ENCODE measurements at regions not wholly inside any gene's neighbourhood (a gene's known extent, or its start where the extent isn't known, plus 50 kb on each side); places are given as distances from the start of the nearest gene placed in this dataset.

DNA sequence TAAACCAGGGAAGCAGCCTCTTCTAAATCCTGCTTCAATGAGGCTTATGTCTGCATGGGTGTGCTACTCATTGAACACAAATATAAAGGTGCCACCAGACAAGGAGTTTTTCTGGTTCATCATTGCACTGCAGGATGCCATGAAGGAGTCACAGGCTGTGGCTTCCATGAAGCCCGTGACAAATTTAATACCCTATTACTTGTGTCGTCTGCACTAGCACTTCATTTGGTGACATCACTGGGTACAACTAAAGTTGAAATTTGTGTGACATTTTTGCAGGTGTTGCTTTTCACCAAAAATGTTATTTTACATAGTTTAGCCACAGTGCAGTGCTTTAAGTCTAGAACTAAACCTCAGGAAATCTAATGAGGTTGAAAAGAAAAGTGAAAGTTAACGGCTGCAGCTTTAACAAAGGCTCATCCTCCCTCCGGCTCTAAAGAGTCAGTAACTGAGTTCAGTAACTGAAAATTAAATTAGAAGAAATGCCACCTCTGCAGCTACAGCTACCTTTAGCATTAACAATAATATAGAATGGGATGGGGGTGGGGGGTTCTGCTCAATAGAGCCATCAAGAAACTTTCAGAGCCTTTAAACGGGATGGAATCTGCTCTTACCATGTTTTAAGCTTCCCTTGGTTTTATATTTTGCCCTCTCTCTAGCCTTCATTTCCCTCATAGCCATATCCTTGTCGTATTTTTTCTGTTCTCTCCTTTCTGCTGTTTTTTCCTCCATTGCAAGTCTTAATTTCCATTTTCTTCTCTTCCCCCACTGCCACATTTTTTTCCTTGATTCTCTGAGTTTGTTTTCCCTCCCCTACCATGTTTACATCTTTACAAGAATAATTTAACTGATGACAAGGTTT is 233.8 kb upstream of the TMEM161B start:
- TF ChIP-seq GATA2 (IDR thresholded peaks at IDR 0.05; ENCODE audit: low read depth, low read length) (no peak), GATA3 (IDR thresholded peaks at IDR 0.05; ENCODE audit: low read depth, low read length) (no peak)

DNA sequence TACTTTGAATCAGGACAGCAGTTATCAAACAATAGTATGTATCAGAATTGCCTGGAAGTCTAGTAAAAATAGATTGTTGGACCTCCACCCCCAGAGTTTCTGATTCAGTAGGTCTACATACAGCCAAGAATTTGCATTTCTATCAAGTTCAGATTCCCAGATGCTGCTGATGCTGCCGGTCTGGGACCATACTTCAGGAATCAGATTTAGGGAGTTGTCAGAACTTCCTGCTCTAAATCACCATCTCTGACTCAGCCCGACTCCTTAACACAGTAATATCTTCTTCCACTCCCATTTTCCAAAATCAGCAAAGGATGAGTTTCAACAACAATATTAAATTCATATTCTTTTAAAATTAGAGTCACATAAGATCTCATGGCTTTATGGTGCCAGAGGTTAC is 227.2 kb upstream of the TMEM161B start:
- TF ChIP-seq GATA3 (IDR thresholded peaks at IDR 0.05; ENCODE audit: low read depth, low read length) (no peak), GATA2 (IDR thresholded peaks at IDR 0.05; ENCODE audit: low read depth, low read length) (no peak)

DNA sequence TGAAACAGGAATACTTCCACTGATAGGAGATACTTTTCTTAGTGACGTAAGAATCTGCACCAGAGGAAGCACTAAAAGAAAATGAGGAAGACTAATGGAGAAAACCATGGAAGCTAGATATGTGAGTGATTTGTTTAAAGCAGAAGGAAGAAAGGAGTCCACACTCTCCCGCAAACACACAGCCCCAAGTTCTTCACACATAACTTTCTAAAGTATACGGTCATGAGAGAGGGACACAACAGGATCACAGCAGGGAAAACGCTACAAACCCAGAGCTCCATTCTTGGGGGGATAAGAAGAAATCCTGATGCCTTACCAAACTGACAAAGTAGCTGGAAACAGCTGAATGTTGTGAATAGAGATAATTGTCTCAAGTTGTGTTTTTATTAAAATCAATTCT is 222.2 kb upstream of the TMEM161B start:
- TF ChIP-seq GATA3 (IDR thresholded peaks at IDR 0.05; ENCODE audit: low read depth, low read length) (no peak), GATA2 (IDR thresholded peaks at IDR 0.05; ENCODE audit: low read depth, low read length) (no peak)

DNA sequence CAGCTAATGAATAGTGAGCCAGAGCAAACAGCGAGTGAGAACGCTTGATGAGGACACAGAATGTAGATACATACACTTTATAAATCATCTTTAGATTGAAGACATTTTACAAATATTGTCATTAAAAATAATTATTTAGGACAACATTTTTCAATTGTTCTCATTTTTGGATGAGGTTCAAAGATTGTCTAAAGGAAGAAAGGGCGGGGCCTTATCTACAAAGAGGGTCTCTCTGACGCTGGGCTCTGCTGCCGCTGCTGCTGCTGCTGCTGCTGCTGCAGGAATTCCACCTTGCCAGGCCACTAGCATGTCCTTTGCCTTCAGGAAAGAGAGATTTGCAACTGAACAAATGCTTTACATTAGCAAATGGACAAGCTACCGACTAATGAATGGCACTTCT is 220.7 kb upstream of the TMEM161B start:
- TF ChIP-seq GATA3 (IDR thresholded peaks at IDR 0.05; ENCODE audit: low read depth, low read length): no peak
- TF ChIP-seq GATA2 (IDR thresholded peaks at IDR 0.05; ENCODE audit: low read depth, low read length): no peak

DNA sequence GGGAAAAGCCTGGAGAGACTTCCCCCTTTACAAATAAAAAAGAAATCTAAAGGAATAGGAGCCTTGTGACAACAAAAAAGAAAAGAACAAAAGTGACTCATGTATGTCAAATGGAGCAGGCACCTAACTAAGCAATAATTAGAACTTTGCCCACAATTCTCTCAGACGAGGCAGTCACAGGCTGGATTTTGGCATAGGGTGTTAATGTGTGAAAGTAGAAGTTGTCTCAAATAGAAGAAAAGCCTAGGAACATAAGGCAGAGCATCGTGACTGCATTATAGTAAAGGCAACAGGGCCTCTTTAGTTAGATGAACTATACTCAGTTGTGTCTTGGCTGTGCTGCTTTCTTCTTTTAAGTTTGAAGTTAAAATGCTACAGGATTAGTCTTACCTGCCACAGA is 219.9 kb upstream of the TMEM161B start:
- TF ChIP-seq GATA2 (IDR thresholded peaks at IDR 0.05; ENCODE audit: low read depth, low read length) (no peak), GATA3 (IDR thresholded peaks at IDR 0.05; ENCODE audit: low read depth, low read length) (no peak)

DNA sequence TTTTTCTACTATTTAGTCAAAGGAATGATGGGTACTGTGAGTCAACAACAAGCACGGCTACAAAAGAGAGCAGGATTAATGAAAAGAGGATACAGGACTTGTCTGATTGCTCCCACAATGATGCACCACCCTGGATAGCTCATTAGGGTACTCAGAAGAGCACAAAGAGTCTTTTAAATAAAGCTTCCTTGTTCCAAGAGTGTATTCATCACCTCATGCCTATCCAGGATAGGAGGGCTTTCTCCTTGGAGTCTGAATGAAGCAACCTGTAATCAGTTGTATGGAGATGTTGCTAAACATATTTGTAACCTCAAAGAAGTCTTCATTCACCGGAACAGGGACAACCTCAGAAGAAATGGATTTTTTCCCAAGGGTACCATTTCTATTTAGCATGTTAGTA is 219.5 kb upstream of the TMEM161B start:
- TF ChIP-seq GATA2 (IDR thresholded peaks at IDR 0.05; ENCODE audit: low read depth, low read length): no peak
- TF ChIP-seq GATA3 (IDR thresholded peaks at IDR 0.05; ENCODE audit: low read depth, low read length): no peak

DNA sequence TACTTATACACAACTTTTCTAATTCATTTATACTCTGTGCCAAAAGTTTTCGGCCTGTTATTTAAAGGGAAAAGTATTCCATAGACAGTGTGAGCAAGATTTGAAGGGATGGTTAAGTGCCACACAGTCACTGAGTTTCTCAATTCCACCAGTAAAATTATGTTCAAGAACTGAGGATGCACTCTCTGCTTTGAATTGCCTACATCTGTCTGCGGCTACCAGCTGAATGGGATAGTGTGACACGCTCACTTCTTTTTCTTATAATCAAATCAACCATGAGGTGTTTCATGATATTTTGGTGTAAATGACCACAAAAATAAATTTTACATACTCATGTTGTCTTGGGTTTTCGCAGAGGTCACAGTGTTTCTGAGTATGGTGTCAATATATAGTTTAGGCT is 218.4 kb upstream of the TMEM161B start:
- TF ChIP-seq GATA2 (IDR thresholded peaks at IDR 0.05; ENCODE audit: low read depth, low read length) (no peak), GATA3 (IDR thresholded peaks at IDR 0.05; ENCODE audit: low read depth, low read length) (no peak)

DNA sequence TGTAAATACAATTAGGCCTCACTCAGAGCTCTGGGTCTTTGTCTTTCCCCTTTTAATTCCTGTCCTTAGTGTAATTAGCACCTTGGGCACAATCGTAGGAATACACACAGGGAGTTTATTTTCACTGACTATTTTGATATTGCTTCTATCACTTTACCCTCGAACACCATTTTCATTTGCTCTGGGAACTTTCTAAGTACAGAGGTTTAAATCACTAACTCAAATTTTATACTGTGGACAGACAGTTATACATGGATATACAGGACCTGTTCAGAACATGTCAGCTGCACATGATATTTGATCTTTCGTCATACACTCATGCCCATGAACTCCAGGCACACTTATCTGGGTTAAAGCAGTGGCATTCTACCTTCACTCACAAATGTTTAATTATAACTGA is 217.8 kb upstream of the TMEM161B start:
- no peak for TF ChIP-seq GATA2 (IDR thresholded peaks at IDR 0.05; ENCODE audit: low read depth, low read length)
- TF ChIP-seq GATA3 (IDR thresholded peaks at IDR 0.05; ENCODE audit: low read depth, low read length): no peak

DNA sequence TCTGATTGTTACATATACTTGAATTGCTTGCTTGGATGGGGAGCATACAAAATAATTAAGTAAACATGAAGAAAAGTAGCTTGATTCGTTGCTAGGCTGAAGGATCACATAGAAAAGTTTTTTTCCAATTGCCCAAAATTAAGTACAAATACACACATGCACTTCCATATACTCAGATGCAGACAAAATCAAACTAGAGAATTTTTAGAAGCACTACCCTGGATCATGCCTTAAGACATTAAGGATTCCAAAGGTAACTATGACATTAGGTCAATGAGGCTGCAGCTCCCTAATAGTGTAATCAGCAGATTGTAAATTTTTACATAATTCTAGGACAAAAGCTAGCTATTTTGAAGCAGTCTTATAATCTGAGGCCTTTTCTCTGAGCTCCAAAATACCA is 216.9 kb upstream of the TMEM161B start:
- TF ChIP-seq GATA3 (IDR thresholded peaks at IDR 0.05; ENCODE audit: low read depth, low read length): no peak
- no peak for TF ChIP-seq GATA2 (IDR thresholded peaks at IDR 0.05; ENCODE audit: low read depth, low read length)

DNA sequence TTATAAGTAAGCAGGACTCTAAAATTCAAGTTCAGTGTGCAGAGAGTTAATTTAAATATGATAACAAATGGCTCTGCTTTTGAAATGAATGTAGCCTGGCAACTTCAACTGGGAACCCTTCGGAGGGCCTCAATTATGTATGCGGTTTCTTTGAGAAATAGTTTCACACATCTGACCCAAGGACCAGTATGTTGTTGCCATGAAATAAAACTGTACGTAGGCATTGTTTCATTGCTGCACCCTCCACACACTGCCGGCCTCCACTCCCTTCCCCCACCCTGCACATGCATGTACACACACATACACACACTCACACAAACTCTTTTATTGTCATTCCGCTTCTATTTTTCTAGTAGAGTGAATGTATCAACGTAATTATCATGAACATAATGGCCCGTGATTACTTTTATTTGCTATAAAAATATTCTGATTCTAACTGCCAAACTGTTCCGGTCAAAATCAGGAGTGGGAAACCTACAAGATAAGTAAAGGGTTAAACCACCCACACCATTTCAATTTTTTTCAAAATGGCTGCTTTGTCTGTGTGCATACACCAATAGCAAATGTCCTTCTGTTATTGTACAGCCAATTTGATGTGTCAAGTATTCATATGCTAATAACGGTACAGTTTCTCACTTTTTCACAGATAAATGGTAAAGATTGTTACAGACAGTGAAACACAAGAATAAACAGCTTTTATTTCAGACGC is 215.5 kb upstream of the TMEM161B start:
- TF ChIP-seq GATA3 (IDR thresholded peaks at IDR 0.05; ENCODE audit: low read depth, low read length): no peak
- no peak for TF ChIP-seq GATA2 (IDR thresholded peaks at IDR 0.05; ENCODE audit: low read depth, low read length)

DNA sequence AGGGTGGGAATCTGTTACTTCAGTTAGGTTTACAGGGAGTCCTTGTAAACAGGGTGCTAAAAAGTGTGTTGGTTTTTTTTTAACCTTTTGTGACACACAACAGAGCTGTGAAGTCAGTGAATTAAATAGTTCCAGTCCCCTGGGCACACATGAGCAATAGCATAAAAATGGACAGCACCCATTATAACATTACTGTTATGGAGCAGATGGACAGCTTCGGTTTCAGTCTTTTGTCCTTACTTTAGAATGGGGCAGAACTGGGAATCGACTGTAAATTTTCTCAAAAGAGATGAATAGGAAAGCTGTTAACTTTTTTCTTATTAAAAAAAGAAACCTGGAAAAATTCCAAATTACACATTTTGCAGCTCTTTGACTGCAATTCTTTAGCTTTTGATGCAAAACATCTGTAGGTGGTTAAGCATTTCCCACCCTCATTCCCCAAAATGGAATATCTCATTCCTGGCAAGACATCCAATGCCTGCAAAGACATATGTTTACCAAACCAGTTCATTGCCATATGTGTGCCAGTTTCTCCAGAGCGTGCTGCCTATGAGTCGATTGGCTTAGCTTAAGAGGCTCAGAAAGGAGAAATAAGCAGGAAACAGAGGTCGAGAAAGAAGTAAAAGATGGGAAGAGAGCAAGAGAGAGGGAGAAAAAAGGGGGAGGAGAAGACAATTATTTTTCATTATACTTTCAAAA is 212.3 kb upstream of the TMEM161B start:
- no peak for TF ChIP-seq GATA3 (IDR thresholded peaks at IDR 0.05; ENCODE audit: low read depth, low read length)
- no peak for TF ChIP-seq GATA2 (IDR thresholded peaks at IDR 0.05; ENCODE audit: low read depth, low read length)

DNA sequence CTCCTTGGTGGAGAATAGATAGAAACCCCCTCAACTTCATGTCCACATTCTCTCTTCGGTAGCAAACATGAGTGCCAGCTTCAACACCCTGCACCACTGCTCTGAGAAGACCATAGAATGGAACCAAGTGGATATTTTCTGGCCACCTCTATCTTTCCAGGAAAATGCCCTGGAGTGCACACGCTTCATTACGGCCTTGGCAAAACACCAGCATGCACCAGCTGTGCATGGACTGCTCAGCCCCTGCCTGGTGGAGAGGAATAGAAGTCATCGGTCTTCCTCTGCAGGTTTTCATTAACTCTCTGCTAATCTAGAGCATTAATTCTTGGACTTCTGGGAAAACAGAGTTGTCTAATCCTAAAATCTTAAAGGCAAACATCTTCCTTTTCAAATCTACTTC is 211.6 kb upstream of the TMEM161B start:
- TF ChIP-seq GATA2 (IDR thresholded peaks at IDR 0.05; ENCODE audit: low read depth, low read length): no peak
- TF ChIP-seq GATA3 (IDR thresholded peaks at IDR 0.05; ENCODE audit: low read depth, low read length): no peak

DNA sequence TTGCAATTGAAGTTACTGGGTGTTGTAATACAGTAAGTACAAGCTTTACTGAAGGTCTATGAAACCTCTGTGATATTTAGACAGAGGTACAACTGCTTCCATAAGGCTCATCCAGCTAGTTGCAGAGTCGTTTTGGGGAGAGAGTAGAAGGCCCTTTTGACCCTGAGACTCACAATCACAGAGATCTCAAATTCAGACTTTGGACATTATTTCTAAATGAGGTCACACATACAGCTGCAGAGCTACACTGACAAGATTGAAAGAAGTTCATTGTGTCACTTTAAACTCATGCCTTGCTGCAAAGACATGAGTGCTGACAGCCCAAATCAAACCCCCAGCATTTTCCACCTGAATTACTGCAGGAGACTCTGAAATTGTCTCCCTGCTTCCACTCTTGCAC is 205.9 kb upstream of the TMEM161B start:
- no peak for TF ChIP-seq GATA3 (IDR thresholded peaks at IDR 0.05; ENCODE audit: low read depth, low read length)
- TF ChIP-seq GATA2 (IDR thresholded peaks at IDR 0.05; ENCODE audit: low read depth, low read length): no peak

DNA sequence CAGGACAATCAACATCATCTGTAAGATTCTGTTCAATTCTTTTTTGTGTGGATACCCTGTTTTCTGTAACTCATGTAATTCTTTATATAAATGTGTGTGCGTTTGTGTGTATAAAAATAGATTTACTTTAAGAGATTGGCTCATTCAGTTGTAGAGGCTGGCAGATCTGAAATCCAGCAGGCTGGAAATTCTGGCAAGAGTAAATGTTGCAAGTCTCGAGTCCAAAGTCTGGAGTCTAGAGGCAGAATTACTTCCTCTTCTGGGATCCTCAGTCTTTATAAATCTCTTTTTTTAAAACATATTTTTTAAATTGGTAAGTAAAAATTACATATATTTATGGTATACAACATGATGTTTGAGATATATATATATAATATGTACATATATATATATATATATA is 202.1 kb upstream of the TMEM161B start:
- TF ChIP-seq GATA2 (IDR thresholded peaks at IDR 0.05; ENCODE audit: low read depth, low read length) (no peak), GATA3 (IDR thresholded peaks at IDR 0.05; ENCODE audit: low read depth, low read length) (no peak)
